DMS79 treated with DMSO at 0.1 percent for 48 hours (cell line): ENCODE measurements at regions not wholly inside any gene's neighbourhood (a gene's known extent, or its start where the extent isn't known, plus 50 kb on each side); places are given as distances from the start of the nearest gene placed in this dataset.
"Not testable (repeated sequence)": the region's sequence is repeated elsewhere in the genome, so short reads cannot be mapped to it uniquely, and the experiment has no call there.

Source experiments
- DNase-seq: peaks from one replicate; lab custom pipeline; 2025; lab: John Stamatoyannopoulos, UW

- no peak for DNase-seq
These were observed 141.1 kb upstream of the PRSS16 start for GRCh38 chr6:27106382-27106781.

- DNase-seq = no peak
These were observed 135.8 kb upstream of the PRSS16 start for GRCh38 chr6:27111743-27112142.

- DNase-seq = no peak
These were observed 134.5 kb upstream of the PRSS16 start for GRCh38 chr6:27112974-27113373.

- DNase-seq = no peak
These were observed 128.2 kb upstream of the PRSS16 start for GRCh38 chr6:27119329-27119728.

- DNase-seq = no peak
These were observed 127.7 kb upstream of the PRSS16 start for GRCh38 chr6:27119761-27120160.

- DNase-seq = no peak
These were observed 125.9 kb upstream of the PRSS16 start for GRCh38 chr6:27121640-27122039.

- no peak for DNase-seq
These were observed 123.2 kb upstream of the PRSS16 start for GRCh38 chr6:27124252-27124657.

GRCh38 chr6:27126046-27126814 lies 121.3 kb upstream of the PRSS16 start:
- DNase-seq = no peak

- no peak for DNase-seq
These were observed 120.5 kb upstream of the PRSS16 start for GRCh38 chr6:27126815-27127537.

- not testable (repeated sequence) for DNase-seq
These were observed 119.6 kb upstream of the PRSS16 start for GRCh38 chr6:27127874-27128273.

- no peak for DNase-seq
These were observed 119.0 kb upstream of the PRSS16 start for GRCh38 chr6:27128311-27129094.

- peak; percentile 11 for DNase-seq
These were observed 118.2 kb upstream of the PRSS16 start for GRCh38 chr6:27129095-27129815.

GRCh38 chr6:27129917-27130316 lies 117.6 kb upstream of the PRSS16 start:
- no peak for DNase-seq

GRCh38 chr6:27130668-27131428 lies 116.7 kb upstream of the PRSS16 start:
- DNase-seq = no peak

- peak; percentile 53 for DNase-seq
These were observed 115.3 kb upstream of the PRSS16 start for GRCh38 chr6:27132282-27132531.

GRCh38 chr6:27132532-27133280 lies 114.8 kb upstream of the PRSS16 start:
- peak; percentile 91 for DNase-seq

- no peak for DNase-seq
These were observed 113.9 kb upstream of the PRSS16 start for GRCh38 chr6:27133281-27134227.

- no peak for DNase-seq
These were observed 112.3 kb upstream of the PRSS16 start for GRCh38 chr6:27135087-27135657.

GRCh38 chr6:27136077-27136644 lies 111.3 kb upstream of the PRSS16 start:
- DNase-seq = no peak
